Upper lobe of right lung (tissue), 1 donor: ENCODE measurements at regions not wholly inside any gene's neighbourhood (a gene's known extent, or its start where the extent isn't known, plus 50 kb on each side); places are given as distances from the start of the nearest gene placed in this dataset.

Source experiments
- ATAC-seq: fragments of 200-7000 bp; cut with Tn5 transposase; one replicate; pipeline ENCODE4 v1.9.1; 2020; ENCODE audit warnings: mild to moderate bottlenecking, moderate library complexity
- DNase-seq: peaks from one replicate; pipeline ENCODE4 v3.0.0-alpha.2; 2020
- H3K27ac ChIP-seq: fragments of 200-600 bp; one replicate; pipeline ENCODE4 v1.8.0; 2022
- H3K27me3 ChIP-seq: fragments of 200-600 bp; one replicate; pipeline ENCODE4 v1.8.0; 2022; ENCODE audit warnings: mild to moderate bottlenecking
- H3K36me3 ChIP-seq: fragments of 200-600 bp; one replicate; pipeline ENCODE4 v1.8.0; 2022
- H3K4me1 ChIP-seq: fragments of 200-600 bp; one replicate; pipeline ENCODE4 v1.8.0; 2022
- H3K4me3 ChIP-seq: fragments of 200-600 bp; one replicate; pipeline ENCODE4 v1.8.0; 2022; ENCODE audit warnings: mild to moderate bottlenecking
- H3K9me3 ChIP-seq: fragments of 200-600 bp; one replicate; pipeline ENCODE4 v1.8.0; 2022
- intact Hi-C: fragments of 100-400 bp; cut with DNase I; formaldehyde crosslinking; loops from one replicate; pipeline ENCODE4 v1.11.0; 2022
- TF ChIP-seq, protein P1 (sequence below): fragments of 200-600 bp; IDR thresholded peaks from one replicate; pipeline ENCODE4 v1.8.0; 2022; ENCODE audit warnings: antibody characterized with exemption
- donor health status: DM: no; HTN: yes; CAD: no; lungs with severe emphysema.

GRCh38 chr20:11728937-11729336 is 188.8 kb upstream of the BTBD3 start:
- H3K27me3 ChIP-seq: no peaks in the 10 kb centered on the region
- no peaks in the 10 kb centered on the region for H3K4me1 ChIP-seq
- no peak overlapping the region for H3K4me3 ChIP-seq
- H3K27ac ChIP-seq: no peak overlapping the region
- no peaks in the 10 kb centered on the region for H3K9me3 ChIP-seq
- TF ChIP-seq, protein P1, sequence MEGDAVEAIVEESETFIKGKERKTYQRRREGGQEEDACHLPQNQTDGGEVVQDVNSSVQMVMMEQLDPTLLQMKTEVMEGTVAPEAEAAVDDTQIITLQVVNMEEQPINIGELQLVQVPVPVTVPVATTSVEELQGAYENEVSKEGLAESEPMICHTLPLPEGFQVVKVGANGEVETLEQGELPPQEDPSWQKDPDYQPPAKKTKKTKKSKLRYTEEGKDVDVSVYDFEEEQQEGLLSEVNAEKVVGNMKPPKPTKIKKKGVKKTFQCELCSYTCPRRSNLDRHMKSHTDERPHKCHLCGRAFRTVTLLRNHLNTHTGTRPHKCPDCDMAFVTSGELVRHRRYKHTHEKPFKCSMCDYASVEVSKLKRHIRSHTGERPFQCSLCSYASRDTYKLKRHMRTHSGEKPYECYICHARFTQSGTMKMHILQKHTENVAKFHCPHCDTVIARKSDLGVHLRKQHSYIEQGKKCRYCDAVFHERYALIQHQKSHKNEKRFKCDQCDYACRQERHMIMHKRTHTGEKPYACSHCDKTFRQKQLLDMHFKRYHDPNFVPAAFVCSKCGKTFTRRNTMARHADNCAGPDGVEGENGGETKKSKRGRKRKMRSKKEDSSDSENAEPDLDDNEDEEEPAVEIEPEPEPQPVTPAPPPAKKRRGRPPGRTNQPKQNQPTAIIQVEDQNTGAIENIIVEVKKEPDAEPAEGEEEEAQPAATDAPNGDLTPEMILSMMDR: no peak
- no peaks in the 10 kb centered on the region for H3K36me3 ChIP-seq
- intact Hi-C loops: no loop called here
- no peak for ATAC-seq
- DNase-seq: no peak

DNA sequence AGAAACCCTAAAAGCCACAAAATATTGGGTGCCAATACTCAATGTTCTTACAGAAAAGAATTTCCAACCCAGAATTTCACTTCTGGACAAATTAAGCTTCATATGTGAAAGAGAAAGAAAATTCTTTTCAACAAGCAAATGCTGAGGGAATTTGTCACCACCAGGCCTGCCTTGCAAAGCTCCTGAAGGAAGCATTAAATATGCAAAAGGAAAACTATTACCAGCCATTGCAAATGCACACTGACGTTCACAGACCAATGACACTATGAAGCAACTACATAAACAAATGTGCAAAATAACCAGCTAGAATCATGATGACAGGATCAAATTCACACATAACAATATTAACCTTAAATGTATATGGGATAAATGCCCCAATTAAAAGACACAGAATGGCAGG is 187.9 kb upstream of the BTBD3 start:
- ATAC-seq (no peak), DNase-seq (no peak)
- no peak overlapping the region for H3K4me3 ChIP-seq
- no peaks in the 10 kb centered on the region for H3K4me1 ChIP-seq
- no peaks in the 10 kb centered on the region for H3K9me3 ChIP-seq
- no peak overlapping the region for H3K27ac ChIP-seq
- intact Hi-C loops: no loop called here
- no peaks in the 10 kb centered on the region for H3K36me3 ChIP-seq
- H3K27me3 ChIP-seq: no peaks in the 10 kb centered on the region
- TF ChIP-seq, protein P1: no peak

- no peaks in the 10 kb centered on the region for H3K36me3 ChIP-seq
- TF ChIP-seq, protein P1: no peak
- no peak overlapping the region for H3K4me3 ChIP-seq
- H3K9me3 ChIP-seq: no peaks in the 10 kb centered on the region
- H3K27me3 ChIP-seq: no peaks in the 10 kb centered on the region
- DNase-seq (no peak), ATAC-seq (no peak)
- H3K4me1 ChIP-seq: no peaks in the 10 kb centered on the region
- no peak overlapping the region for H3K27ac ChIP-seq
- intact Hi-C loops: no loop called here
Observed at GRCh38 chr20:11734431-11734830, 183.3 kb upstream of the BTBD3 start.

DNA sequence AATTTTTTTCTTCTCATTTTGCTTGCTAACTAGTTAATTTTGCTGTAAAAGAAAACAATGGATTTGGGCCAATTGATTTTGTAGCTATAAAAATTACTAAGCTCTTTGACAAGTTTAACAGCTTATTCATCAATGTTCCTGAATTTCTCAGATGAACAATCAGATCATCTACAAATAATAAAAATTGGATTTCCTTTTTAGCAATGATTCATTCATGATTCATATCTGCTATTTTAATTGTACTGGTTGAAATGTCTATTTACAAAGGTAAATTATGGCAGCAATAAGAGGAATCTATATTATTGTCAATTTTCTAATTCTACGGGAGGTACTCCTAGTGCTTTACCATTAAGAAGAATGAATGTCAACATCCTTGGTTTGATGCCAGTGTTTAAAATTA is 178.8 kb upstream of the BTBD3 start:
- Histone ChIP-seq H3K4me3 (no peak overlapping the region), H3K36me3 (no peaks in the 10 kb centered on the region), H3K4me1 (no peaks in the 10 kb centered on the region), H3K27me3 (no peaks in the 10 kb centered on the region), H3K27ac (no peak overlapping the region), H3K9me3 (no peaks in the 10 kb centered on the region)
- DNase-seq (no peak), ATAC-seq (no peak)
- TF ChIP-seq, protein P1: no peak
- intact Hi-C loops: no loop called here

GRCh38 chr20:11740975-11741374 is 176.7 kb upstream of the BTBD3 start:
- ATAC-seq: no peak
- Histone ChIP-seq H3K27ac (no peak overlapping the region), H3K27me3 (no peaks in the 10 kb centered on the region), H3K9me3 (no peaks in the 10 kb centered on the region), H3K4me3 (no peak overlapping the region), H3K4me1 (no peaks in the 10 kb centered on the region), H3K36me3 (no peaks in the 10 kb centered on the region)
- TF ChIP-seq, protein P1: no peak
- DNase-seq: no peak
- intact Hi-C loops: no loop called here

DNA sequence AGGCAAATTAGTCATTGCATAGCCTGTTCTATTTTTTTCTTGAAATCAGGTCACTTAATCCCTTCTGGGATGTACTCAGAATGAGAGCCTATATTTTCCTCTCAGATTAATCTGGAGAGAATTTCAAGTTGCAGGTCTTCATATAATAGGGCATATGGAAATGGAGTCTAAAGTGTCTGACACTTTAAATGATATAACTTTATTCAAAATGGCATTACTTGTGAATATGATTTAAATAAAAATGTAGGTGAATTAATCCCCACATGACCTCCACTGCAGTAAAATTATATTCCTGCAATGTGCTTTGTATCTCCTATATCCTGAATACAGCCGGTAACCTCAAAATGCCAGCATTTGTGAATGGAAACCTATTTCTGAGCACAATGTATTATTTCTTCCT is 172.5 kb upstream of the BTBD3 start:
- Histone ChIP-seq H3K36me3 (no peaks in the 10 kb centered on the region), H3K27me3 (no peaks in the 10 kb centered on the region), H3K27ac (no peak overlapping the region), H3K4me1 (no peaks in the 10 kb centered on the region), H3K4me3 (no peak overlapping the region), H3K9me3 (no peaks in the 10 kb centered on the region)
- ATAC-seq (no peak), DNase-seq (no peak)
- TF ChIP-seq, protein P1: no peak
- intact Hi-C loops: no loop called here
